ENCODE measurements at regions not wholly inside any gene's neighbourhood (a gene's known extent, or its start where the extent isn't known, plus 50 kb on each side); places are given as distances from the start of the nearest gene placed in this dataset.

GRCh38 chr19:31959527-31960018 is 385.8 kb upstream of the ZNF507 start:
- DNase-seq = no peak

- DNase-seq = no peak
Measured at GRCh38 chr19:31960474-31960873, 384.9 kb upstream of the ZNF507 start.

DNA sequence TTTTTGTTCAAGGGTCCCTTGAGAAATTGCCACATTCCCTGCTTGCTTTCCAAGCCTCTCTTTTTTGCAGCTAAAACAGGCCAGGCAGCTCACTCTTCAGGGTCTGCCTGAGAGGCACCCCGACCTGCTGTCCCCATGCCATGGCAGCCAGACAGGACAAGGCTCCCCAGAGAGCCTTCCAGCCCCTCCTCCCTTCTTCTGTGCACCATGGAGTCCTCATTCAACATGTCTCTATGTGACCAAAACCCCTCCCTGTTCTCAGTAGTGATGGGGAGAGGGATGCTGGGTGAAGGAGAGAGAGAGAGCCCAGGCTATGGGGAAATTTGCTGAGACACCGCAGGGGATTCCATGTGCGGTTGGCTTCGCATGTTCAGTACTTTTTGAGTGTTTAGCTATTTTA is 384.2 kb upstream of the ZNF507 start:
- DNase-seq = no peak

DNA sequence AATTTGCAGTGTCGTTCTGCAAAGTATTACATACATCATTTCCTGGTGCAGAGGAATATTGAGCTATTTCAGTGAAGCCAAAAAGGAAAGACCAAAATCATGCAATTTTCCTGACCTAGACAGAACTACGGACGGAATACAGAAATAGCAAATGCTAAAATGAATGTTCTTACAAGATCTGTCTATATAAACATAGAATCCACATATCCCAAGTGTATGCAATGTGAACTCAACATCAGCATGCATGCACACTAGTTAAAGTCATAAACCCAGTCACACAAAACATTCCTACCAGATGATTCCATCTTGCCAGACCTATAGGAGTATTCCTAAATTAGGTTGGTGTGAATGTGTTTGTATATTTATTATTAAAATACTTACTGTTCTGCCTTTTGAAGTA is 383.7 kb upstream of the ZNF507 start:
- DNase-seq = no peak

DNA sequence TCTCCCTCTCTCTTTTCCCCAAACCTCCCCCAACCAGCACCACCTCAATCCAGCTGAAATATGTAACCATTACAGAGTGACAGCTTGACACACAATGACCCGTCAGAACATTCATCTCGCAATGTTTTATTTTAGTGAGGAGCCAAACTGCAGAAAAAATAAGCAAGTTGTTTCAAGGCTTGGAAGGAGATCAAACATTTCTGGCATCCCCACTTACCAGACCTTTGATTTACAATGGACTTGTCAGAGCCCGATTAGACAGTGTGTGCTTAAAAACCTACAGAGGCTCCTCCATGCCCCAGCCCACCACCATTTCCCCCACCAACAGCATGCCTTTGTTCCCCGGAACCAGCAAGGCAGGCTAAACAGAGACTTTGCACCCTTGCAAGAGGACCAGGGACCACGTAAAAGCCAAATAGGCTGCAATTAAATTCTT is 382.8 kb upstream of the ZNF507 start:
- DNase-seq = no peak

- no peak for DNase-seq
Measured at GRCh38 chr19:31963746-31964145, 381.7 kb upstream of the ZNF507 start.

- DNase-seq = no peak
Measured at GRCh38 chr19:31969016-31969415, 376.4 kb upstream of the ZNF507 start.

DNA sequence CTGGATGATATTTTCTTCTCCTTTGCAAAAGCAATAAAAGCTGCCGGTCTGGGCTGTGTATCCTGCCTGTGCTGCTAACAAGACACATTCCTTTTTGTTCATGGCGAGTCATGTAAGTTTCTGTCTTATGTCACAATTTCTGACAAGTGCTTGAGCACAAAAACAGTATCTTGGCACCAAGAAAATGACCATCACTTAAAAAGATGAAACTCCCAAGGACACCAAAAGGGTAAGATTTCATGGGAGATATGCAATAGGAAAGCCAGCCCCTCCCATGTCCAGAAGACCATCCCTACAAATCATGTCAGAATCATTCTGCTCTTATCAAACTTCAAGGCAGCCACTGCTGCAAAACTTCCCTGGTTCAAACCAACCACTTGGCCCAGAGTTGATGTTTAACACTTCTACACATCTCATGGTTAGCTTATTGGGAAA is 375.4 kb upstream of the ZNF507 start:
- no peak for DNase-seq

GRCh38 chr19:31974290-31974689 is 371.1 kb upstream of the ZNF507 start:
- DNase-seq = no peak

GRCh38 chr19:31974941-31975340 is 370.5 kb upstream of the ZNF507 start:
- DNase-seq = no peak

- DNase-seq = no peak
Measured at GRCh38 chr19:31975461-31975860, 369.9 kb upstream of the ZNF507 start.

- DNase-seq = no peak
Measured at GRCh38 chr19:31976775-31977536, 368.5 kb upstream of the ZNF507 start.

DNA sequence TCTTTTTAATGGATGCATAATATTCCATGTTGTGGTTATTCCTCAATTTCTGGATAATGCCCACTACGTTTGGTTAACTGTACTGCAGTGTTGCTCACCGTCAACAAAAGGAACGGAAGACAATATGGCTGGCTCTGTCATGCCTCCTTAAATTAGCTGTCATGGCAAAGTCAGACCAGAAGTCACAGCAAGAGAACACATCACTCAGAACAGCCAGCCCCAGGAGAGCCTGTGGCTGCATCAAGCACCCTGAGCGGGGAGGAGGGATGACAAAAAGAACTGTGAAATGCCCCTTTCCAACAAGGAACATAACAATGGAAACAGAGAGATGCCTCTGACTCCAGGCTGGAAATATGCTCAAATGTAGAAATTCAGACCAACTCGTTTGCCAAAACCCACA is 366.0 kb upstream of the ZNF507 start:
- DNase-seq = no peak

- DNase-seq = no peak
Measured at GRCh38 chr19:31979949-31980670, 365.3 kb upstream of the ZNF507 start.

GRCh38 chr19:31980796-31981195 is 364.6 kb upstream of the ZNF507 start:
- DNase-seq = no peak

GRCh38 chr19:31981545-31981944 is 363.9 kb upstream of the ZNF507 start:
- no peak for DNase-seq

- no peak for DNase-seq
Measured at GRCh38 chr19:31983647-31984046, 361.8 kb upstream of the ZNF507 start.

- DNase-seq = no peak
Measured at GRCh38 chr19:31985001-31985605, 360.3 kb upstream of the ZNF507 start.

GRCh38 chr19:31986951-31987350 is 358.5 kb upstream of the ZNF507 start:
- no peak for DNase-seq

DNA sequence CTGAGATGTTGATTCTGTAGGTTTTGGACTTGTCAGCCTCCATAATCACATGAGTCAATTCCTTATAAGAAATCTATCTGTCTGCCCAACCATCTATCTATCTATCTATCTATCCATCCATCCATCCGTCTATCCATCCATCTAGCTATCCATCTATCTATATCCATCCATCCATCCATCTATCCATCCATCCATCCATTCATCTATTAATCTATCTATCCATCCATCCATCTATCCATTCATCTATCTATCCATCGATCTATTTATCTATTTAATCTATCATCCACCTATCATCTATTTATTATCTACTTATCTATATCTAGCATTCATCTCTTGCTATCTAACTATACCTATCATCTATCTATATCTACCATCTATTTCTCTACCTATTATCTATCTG is 357.2 kb upstream of the ZNF507 start:
- no peak for DNase-seq

DNA sequence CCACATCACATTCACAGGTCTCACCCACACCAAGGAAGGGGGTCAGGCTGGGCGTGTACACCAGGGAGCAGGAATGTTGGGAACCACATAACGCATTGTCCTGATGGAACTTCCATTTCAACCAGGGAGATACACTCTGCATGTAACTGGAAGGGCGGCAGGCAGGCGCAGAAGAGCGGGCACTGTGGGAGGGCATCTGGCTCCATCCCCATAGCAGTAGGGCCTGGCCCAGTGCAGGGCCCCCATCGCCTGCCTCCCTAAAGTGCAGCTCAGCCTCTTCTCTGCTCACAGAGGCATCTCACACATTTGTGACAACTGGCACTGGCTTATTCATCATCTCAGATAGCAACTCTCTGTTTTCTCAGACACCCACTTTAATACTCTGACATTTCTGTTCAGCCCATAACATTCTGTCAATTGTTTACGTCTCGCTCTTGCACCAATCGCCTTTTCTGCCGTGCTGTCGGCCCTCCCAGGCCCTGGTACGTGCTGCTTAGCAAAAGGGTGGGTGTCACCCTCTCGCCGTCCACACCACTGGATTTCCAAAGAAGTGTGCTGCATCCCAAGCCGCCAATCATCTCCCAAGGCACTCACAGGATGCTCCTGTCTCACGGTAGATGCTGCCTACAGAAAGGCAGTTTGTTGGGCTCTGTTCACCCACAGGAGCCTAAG is 353.3 kb upstream of the ZNF507 start:
- no peak for DNase-seq

DNA sequence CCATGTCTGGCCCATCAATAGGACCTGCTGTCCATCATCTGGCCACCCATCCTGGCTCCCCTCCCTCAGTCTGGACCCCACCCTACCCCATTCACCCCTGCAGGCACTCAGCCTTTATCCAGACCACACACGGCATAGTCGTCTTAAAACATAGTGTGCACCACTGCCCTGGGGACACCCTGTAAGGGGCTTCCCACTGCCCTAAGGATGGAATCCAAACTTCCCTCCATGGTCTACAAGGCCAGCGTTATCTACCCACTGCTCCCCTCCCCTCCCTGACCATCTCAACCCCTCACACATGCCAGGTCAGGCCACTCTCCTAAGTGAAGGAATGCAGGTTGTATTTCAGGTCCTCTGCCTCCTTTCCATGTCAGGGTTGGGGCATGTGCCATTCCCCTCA is 352.7 kb upstream of the ZNF507 start:
- no peak for DNase-seq

DNA sequence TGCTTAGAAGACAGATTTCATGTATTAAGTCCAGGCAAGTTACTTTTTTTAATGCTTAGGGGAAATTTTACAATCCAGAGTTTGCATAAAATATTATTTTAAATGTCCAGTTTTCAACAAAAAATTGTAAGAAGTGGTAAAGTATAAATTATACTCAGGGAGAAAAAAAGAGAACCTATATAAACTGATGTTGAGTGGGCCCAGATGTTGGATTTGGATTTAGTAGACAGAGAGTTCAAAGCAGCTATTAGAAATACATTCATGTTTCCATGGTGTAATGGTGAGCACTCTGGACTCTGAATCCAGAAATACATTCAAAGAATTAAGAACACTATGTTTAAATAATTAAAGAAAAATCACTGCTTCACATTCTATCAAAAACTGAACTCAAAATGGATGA is 349.9 kb upstream of the ZNF507 start:
- no peak for DNase-seq
